ENCODE measurements at regions not wholly inside any gene's neighbourhood (a gene's known extent, or its start where the extent isn't known, plus 50 kb on each side); places are given as distances from the start of the nearest gene placed in this dataset.

DNA sequence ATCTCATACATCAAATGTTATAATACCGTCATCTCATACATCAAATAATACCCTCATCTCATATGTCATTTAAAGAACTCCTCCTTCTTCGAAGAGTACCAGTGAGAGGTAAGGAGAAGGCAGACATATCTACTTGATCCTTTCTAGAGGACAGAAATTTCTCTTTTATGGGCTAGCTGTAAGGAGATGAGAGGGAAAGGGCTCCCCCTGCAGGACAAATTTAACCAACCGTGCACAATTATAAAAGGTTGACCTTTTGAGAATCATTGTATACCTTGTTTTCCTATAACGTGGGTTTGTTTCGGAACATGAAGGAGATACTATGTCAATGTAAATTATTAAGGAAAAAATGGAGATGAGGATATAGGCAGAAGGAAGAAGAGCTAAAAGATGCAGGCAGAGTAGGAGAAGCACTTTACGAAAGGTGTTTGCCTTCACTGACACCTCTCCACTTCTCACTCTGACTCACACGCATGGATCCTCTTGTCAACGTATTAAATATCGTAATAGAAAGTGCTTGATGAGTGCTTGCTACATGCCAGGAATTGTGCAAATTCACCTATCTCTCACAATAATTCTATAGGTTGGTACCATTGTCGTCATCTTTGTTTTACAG is 465.9 kb upstream of the ERCC4 start:
- peak; percentile 96 for TF ChIP-seq CTCF (conservative IDR thresholded peaks at IDR 0.05; ENCODE audit: low read length)
- no peak for TF ChIP-seq EZH2phosphoT487 (IDR thresholded peaks at IDR 0.05; ENCODE audit: borderline replicate concordance, low read depth, low read length)

All from OCI-LY7 (cell line).